ENCODE measurements at regions not wholly inside any gene's neighbourhood (a gene's known extent, or its start where the extent isn't known, plus 50 kb on each side); places are given as distances from the start of the nearest gene placed in this dataset.

DNA sequence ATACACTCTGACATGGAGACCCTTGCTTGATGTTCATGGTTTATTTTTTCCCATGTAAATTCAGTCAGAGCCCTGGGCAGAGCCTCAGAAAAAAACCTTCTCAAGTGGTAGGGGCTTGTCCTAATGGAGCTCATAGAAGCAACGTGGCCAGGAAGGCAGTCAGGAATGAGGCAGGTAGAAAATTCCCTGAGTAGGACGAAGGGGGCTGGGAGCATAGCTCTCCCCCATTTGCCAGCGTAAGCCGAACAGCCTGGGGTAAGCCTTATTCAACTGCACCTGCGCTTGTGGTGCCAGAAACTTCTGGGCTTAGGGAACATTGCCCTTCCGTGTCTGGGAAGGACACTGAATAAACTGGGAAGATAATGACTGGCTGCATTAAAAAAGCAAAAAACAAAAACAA, 238.5 kb upstream of the ROPN1 start:
- TF ChIP-seq, protein P1, sequence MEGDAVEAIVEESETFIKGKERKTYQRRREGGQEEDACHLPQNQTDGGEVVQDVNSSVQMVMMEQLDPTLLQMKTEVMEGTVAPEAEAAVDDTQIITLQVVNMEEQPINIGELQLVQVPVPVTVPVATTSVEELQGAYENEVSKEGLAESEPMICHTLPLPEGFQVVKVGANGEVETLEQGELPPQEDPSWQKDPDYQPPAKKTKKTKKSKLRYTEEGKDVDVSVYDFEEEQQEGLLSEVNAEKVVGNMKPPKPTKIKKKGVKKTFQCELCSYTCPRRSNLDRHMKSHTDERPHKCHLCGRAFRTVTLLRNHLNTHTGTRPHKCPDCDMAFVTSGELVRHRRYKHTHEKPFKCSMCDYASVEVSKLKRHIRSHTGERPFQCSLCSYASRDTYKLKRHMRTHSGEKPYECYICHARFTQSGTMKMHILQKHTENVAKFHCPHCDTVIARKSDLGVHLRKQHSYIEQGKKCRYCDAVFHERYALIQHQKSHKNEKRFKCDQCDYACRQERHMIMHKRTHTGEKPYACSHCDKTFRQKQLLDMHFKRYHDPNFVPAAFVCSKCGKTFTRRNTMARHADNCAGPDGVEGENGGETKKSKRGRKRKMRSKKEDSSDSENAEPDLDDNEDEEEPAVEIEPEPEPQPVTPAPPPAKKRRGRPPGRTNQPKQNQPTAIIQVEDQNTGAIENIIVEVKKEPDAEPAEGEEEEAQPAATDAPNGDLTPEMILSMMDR (IDR thresholded peaks at IDR 0.05; ENCODE audit: control extremely low read depth, extremely low read depth, low read depth, missing control alignments) = no peak
- ChIA-PET POLR2A (no interaction called here), CTCF (interaction anchor here (0.6 to 1.6 kb wide), 3 partner anchors 11 to 1631 kb away, joined by 3 to 6 read pairs (median 3); no protein-coding TSS in a partner anchor)
- no peak for DNase-seq (ENCODE audit: extremely low spot score)

- TF ChIP-seq, protein P1 (IDR thresholded peaks at IDR 0.05; ENCODE audit: control extremely low read depth, extremely low read depth, low read depth, missing control alignments) = no peak
- DNase-seq (ENCODE audit: extremely low spot score) = no peak
- ChIA-PET POLR2A (no interaction called here), CTCF (interaction anchor here (0.6 to 1.6 kb wide), 3 partner anchors 10 to 1630 kb away, joined by 3 to 6 read pairs (median 3); no protein-coding TSS in a partner anchor)
These were observed 239.1 kb upstream of the ROPN1 start for GRCh38 chr3:124230998-124231397.

- TF ChIP-seq, protein P1 (IDR thresholded peaks at IDR 0.05; ENCODE audit: control extremely low read depth, extremely low read depth, low read depth, missing control alignments) = no peak
- POLR2A ChIA-PET = no interaction called here
- DNase-seq (ENCODE audit: extremely low spot score) = no peak
- CTCF ChIA-PET = no interaction called here
These were observed 242.9 kb upstream of the ROPN1 start for GRCh38 chr3:124234852-124235252.

GRCh38 chr3:124235446-124235845, 243.5 kb upstream of the ROPN1 start:
- POLR2A ChIA-PET = no interaction called here
- TF ChIP-seq, protein P1 (IDR thresholded peaks at IDR 0.05; ENCODE audit: control extremely low read depth, extremely low read depth, low read depth, missing control alignments) = no peak
- no peak for DNase-seq (ENCODE audit: extremely low spot score)
- CTCF ChIA-PET = interaction anchor here (1.0 to 1.6 kb wide), 2 partner anchors 11 to 16 kb away, joined by 3 read pairs; no protein-coding TSS in a partner anchor

DNA sequence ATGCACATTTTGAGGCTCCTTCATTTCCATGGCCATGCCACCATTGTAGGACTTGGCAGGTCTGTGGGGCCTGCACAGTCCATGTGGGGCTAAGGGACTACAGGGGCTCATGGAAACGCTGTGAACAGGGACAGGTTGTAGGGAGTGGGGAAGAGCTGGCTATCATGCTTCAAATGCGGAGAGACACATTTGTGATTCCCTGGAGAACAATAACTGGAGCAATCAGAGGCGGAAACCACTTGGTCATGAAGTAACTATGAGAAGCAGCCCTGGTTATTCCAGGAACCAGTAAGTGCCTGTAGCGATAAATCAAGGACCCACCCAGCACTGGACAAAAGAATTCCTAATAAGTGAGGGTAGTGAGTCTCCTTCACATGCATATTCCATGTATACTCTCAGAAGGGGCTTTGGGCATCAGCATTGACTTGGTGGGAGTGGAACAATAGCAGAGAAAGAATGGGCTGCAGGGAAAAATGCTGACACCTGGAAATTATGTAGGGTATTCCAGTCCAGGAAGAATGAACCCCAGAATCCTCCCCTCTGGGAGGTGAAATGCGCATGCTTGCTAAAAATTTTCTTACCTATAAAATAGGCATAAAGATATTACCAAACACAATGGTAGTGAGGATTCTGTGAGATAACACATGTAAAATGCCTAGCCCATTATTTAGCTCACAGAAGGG, 251.4 kb upstream of the ROPN1 start:
- TF ChIP-seq, protein P1 (IDR thresholded peaks at IDR 0.05; ENCODE audit: control extremely low read depth, extremely low read depth, low read depth, missing control alignments) = no peak
- ChIA-PET CTCF (interaction anchor here (1.0 kb wide), 1 partner anchor 8 kb away, joined by 3 read pairs; no protein-coding TSS in a partner anchor), POLR2A (no interaction called here)
- DNase-seq (ENCODE audit: extremely low spot score) = no peak

GRCh38 chr3:124246376-124246775, 254.5 kb upstream of the ROPN1 start:
- DNase-seq (ENCODE audit: extremely low spot score) = no peak
- ChIA-PET POLR2A (no interaction called here), CTCF (interaction anchor here (0.9 to 2.0 kb wide), 6 partner anchors 10 to 213 kb away, joined by 3 to 11 read pairs (median 4); partner anchors contain the start of gene KALRN)
- TF ChIP-seq, protein P1 (IDR thresholded peaks at IDR 0.05; ENCODE audit: control extremely low read depth, extremely low read depth, low read depth, missing control alignments) = no peak

Data from GM10248 (cell line).